Neural cell (in vitro differentiated cells): ENCODE measurements at regions not wholly inside any gene's neighbourhood (a gene's known extent, or its start where the extent isn't known, plus 50 kb on each side); places are given as distances from the start of the nearest gene placed in this dataset.

Experiments used
- H2AFZ ChIP-seq: fragments of 200-600, 300-800 bp; sonication (generic), shearing (Covaris generic); 2 replicates; pipeline ENCODE4 v1.6.0; 2014; ENCODE audit warnings: low read depth, mild to moderate bottlenecking, antibody characterized with exemption, low read length, moderate library complexity
- H3F3A ChIP-seq: fragments of 200-600 bp; shearing (Covaris generic); 2 replicates; pipeline ENCODE4 v1.6.1; 2016; ENCODE audit warnings: mild to moderate bottlenecking, moderate library complexity, mixed read lengths, antibody characterized with exemption, low read length; ENCODE audit not compliant: insufficient read depth, poor library complexity, severe bottlenecking
- H3K27ac ChIP-seq: fragments of 200-600, 300-800 bp; sonication (generic), shearing (Covaris generic); 2 replicates; pipeline ENCODE4 v1.5.1; 2014; ENCODE audit warnings: mild to moderate bottlenecking, low read length, moderate library complexity
- H3K27me3 ChIP-seq: fragments of 300-800, 200-600 bp; sonication (generic), shearing (Covaris generic); 2 replicates; pipeline ENCODE4 v1.6.0; 2014; ENCODE audit warnings: mild to moderate bottlenecking, low read depth, low read length, moderate library complexity; ENCODE audit not compliant: insufficient read depth
- H3K36me3 ChIP-seq: fragments of 300-800, 200-600 bp; sonication (generic), shearing (Covaris generic); 2 replicates; pipeline ENCODE4 v1.5.1; 2014; ENCODE audit warnings: mild to moderate bottlenecking, antibody characterized with exemption, low read length, moderate library complexity; ENCODE audit not compliant: insufficient read depth
- H3K4me2 ChIP-seq: fragments of 300-800, 200-600 bp; sonication (generic), shearing (Covaris generic); 2 replicates; pipeline ENCODE4 v1.6.0; 2014; ENCODE audit warnings: mild to moderate bottlenecking, low read length
- H3K4me3 ChIP-seq: fragments of 300-800, 200-600 bp; sonication (generic), shearing (Covaris generic); 2 replicates; pipeline ENCODE4 v1.5.1; 2014; ENCODE audit warnings: mild to moderate bottlenecking, low read length, moderate library complexity
- H3K79me2 ChIP-seq: fragments of 200-600 bp; shearing (Covaris generic); replicated peaks from 2 replicates; pipeline ENCODE4 v1.6.0; 2014; ENCODE audit warnings: mild to moderate bottlenecking, low read length, moderate library complexity; ENCODE audit not compliant: insufficient read depth
- H3K9ac ChIP-seq: fragments of 300-800, 200-600 bp; sonication (generic), shearing (Covaris generic); 2 replicates; pipeline ENCODE4 v1.6.1; 2016; ENCODE audit warnings: mild to moderate bottlenecking, low read length, mixed read lengths
- H3K9me2 ChIP-seq: fragments of 200-600 bp; shearing (Covaris generic); 2 replicates; pipeline ENCODE4 v1.6.1; 2016; ENCODE audit warnings: mild to moderate bottlenecking, low read length, mixed read lengths; ENCODE audit not compliant: insufficient read depth
- H3K9me3 ChIP-seq: fragments of 200-600, 300-800 bp; sonication (generic), shearing (Covaris generic); 2 replicates; pipeline ENCODE4 v1.6.1; 2016; ENCODE audit warnings: mild to moderate bottlenecking, mixed run types, low read length, moderate library complexity, mixed read lengths
- H4K20me1 ChIP-seq: fragments of 200-600 bp; shearing (Covaris generic); 2 replicates; pipeline ENCODE4 v1.6.1; 2016; ENCODE audit warnings: mild to moderate bottlenecking, mixed run types; ENCODE audit not compliant: insufficient read depth
- EP300 ChIP-seq: fragments of 450-650 bp; conservative IDR thresholded peaks from 2 replicates; pipeline ENCODE4 v1.6.1; 2014; ENCODE audit warnings: antibody characterized with exemption, mild to moderate bottlenecking, moderate library complexity; ENCODE audit not compliant: poor library complexity, severe bottlenecking
- EZH2 ChIP-seq: fragments of 200-600, 300-800 bp; shearing (Covaris generic), sonication (generic); IDR thresholded peaks from 2 replicates; pipeline ENCODE4 v1.6.1; 2014; ENCODE audit warnings: antibody characterized with exemption, low read length, borderline replicate concordance, mild to moderate bottlenecking; ENCODE audit not compliant: insufficient read depth, poor library complexity, severe bottlenecking
- MXI1 ChIP-seq: fragments of 450-650 bp; conservative IDR thresholded peaks from 2 replicates; pipeline ENCODE4 v1.6.1; 2014; ENCODE audit warnings: antibody characterized with exemption, mild to moderate bottlenecking; ENCODE audit not compliant: poor library complexity, severe bottlenecking
- POLR2AphosphoS5 ChIP-seq: IDR thresholded peaks from 2 replicates; pipeline ENCODE4 v1.6.1; 2012
- RAD21 ChIP-seq: fragments of 450-650 bp; conservative IDR thresholded peaks from 2 replicates; pipeline ENCODE4 v1.6.1; 2014; ENCODE audit warnings: antibody characterized with exemption, mild to moderate bottlenecking, moderate library complexity
- REST ChIP-seq: IDR thresholded peaks from 2 replicates; pipeline ENCODE4 v1.6.1; 2012; ENCODE audit warnings: borderline replicate concordance
- SMC3 ChIP-seq: fragments of 450-650 bp; conservative IDR thresholded peaks from 2 replicates; pipeline ENCODE4 v1.6.1; 2014; ENCODE audit warnings: antibody characterized with exemption, mild to moderate bottlenecking, moderate library complexity; ENCODE audit not compliant: poor library complexity
- TAF1 ChIP-seq: IDR thresholded peaks from 2 replicates; pipeline ENCODE4 v1.6.1; 2012; ENCODE audit warnings: low read depth
- TF ChIP-seq, protein P1 (sequence below): fragments of 450-650 bp; IDR thresholded peaks from 2 replicates; pipeline ENCODE4 v1.5.1; 2014; ENCODE audit warnings: antibody characterized with exemption, mild to moderate bottlenecking, moderate library complexity; ENCODE audit not compliant: poor library complexity, severe bottlenecking

GRCh38 chr5:158431369-158432029, 572.6 kb upstream of the CLINT1 start:
- Histone ChIP-seq H3K4me3 (no peak overlapping the region), H3K9ac (no peak overlapping the region), H3K9me2 (no peaks in the 10 kb centered on the region), H3K36me3 (no peaks in the 10 kb centered on the region), H3K9me3 (no peaks in the 10 kb centered on the region), H2AFZ (no peak overlapping the region), H3F3A (no peaks in the 10 kb centered on the region), H3K4me2 (no peak overlapping the region), H3K79me2 (no peaks in the 10 kb centered on the region), H3K27ac (peak overlapping the region; percentile 16), H3K27me3 (no peaks in the 10 kb centered on the region), H4K20me1 (no peaks in the 10 kb centered on the region)
- TF ChIP-seq POLR2AphosphoS5 (no peak), RAD21 (no peak), TAF1 (no peak), SMC3 (no peak), MXI1 (no peak), EZH2 (no peak), REST (no peak), EP300 (no peak)
- TF ChIP-seq, protein P1, sequence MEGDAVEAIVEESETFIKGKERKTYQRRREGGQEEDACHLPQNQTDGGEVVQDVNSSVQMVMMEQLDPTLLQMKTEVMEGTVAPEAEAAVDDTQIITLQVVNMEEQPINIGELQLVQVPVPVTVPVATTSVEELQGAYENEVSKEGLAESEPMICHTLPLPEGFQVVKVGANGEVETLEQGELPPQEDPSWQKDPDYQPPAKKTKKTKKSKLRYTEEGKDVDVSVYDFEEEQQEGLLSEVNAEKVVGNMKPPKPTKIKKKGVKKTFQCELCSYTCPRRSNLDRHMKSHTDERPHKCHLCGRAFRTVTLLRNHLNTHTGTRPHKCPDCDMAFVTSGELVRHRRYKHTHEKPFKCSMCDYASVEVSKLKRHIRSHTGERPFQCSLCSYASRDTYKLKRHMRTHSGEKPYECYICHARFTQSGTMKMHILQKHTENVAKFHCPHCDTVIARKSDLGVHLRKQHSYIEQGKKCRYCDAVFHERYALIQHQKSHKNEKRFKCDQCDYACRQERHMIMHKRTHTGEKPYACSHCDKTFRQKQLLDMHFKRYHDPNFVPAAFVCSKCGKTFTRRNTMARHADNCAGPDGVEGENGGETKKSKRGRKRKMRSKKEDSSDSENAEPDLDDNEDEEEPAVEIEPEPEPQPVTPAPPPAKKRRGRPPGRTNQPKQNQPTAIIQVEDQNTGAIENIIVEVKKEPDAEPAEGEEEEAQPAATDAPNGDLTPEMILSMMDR = no peak

- no peaks in the 10 kb centered on the region for H3K79me2 ChIP-seq
- no peaks in the 10 kb centered on the region for H3K9me2 ChIP-seq
- H3K27me3 ChIP-seq = no peaks in the 10 kb centered on the region
- H2AFZ ChIP-seq = no peak overlapping the region
- no peak overlapping the region for H3K9ac ChIP-seq
- H3K9me3 ChIP-seq = no peaks in the 10 kb centered on the region
- H3K4me3 ChIP-seq = no peak overlapping the region
- no peaks in the 10 kb centered on the region for H4K20me1 ChIP-seq
- H3K36me3 ChIP-seq = no peaks in the 10 kb centered on the region
- no peak overlapping the region for H3K4me2 ChIP-seq
- no peak for TF ChIP-seq EZH2
- no peaks in the 10 kb centered on the region for H3F3A ChIP-seq
- H3K27ac ChIP-seq = peak overlapping the region; percentile 16
These were observed 571.8 kb upstream of the CLINT1 start for GRCh38 chr5:158430798-158431167.
